ENCODE measurements at regions not wholly inside any gene's neighbourhood (a gene's known extent, or its start where the extent isn't known, plus 50 kb on each side); places are given as distances from the start of the nearest gene placed in this dataset.

- TF ChIP-seq CTCF (conservative IDR thresholded peaks at IDR 0.05 in 1 of 2, IDR thresholded peaks at IDR 0.05 in 1 of 2; ENCODE audit: extremely low read depth in 1 of 2, insufficient read depth in 1 of 2, low read depth in 1 of 2, low read length in 2 of 2) (no peak), EZH2 (IDR thresholded peaks at IDR 0.05; ENCODE audit: borderline replicate concordance, low read length) (no peak)
Measured at GRCh38 chr14:25753130-25753529, 703.2 kb upstream of the STXBP6 start.
